SK-N-SH (cell line): ENCODE measurements at regions not wholly inside any gene's neighbourhood (a gene's known extent, or its start where the extent isn't known, plus 50 kb on each side); places are given as distances from the start of the nearest gene placed in this dataset.

ENCODE experiments used
- CTCF ChIA-PET: fragments of 300-600, 350-600 bp; formaldehyde crosslinking; extraction: SDS; loops from one replicate; lab custom pipeline; 2021; lab: Yijun Ruan, JAX
- POLR2A ChIA-PET: fragments of 350-600 bp; sonication (Branson Sonifier 250); formaldehyde crosslinking; extraction: SDS; loops from one replicate; lab custom pipeline; 2020; ENCODE audit warnings: antibody characterized with exemption, inconsistent platforms; lab: Yijun Ruan, JAX
- DNase-seq: peaks from one replicate; pipeline ENCODE4 v3.0.0; 2012
- H2AFZ ChIP-seq: fragments of 200-600 bp; sonication (generic); 2 replicates; pipeline ENCODE4 v1.8.1; 2016; ENCODE audit warnings: antibody characterized with exemption, mild to moderate bottlenecking, low read depth
- H3F3A ChIP-seq: fragments of 200-600 bp; sonication (generic); replicated peaks from 2 replicates; pipeline ENCODE3; 2016; ENCODE audit warnings: antibody characterized with exemption, mild to moderate bottlenecking; ENCODE audit not compliant: insufficient read depth
- H3K27ac ChIP-seq, 2 experiments: fragments of 200-500 bp in 1 of 2; fragments of 200-600 bp in 1 of 2; sonication (Bioruptor generic) in 1 of 2; sonication (generic), shearing (Covaris generic) in 1 of 2; 2 replicates each; pipeline versions ENCODE4 v1.5.1 to v1.6.1; 2014 to 2016; ENCODE audit warnings: low read depth in 2 of 2, inconsistent platforms in 1 of 2, low read length in 1 of 2, mild to moderate bottlenecking in 1 of 2, mixed read lengths in 1 of 2
- H3K27me3 ChIP-seq: fragments of 200-600 bp; sonication (generic), shearing (Covaris generic); 2 replicates; pipeline ENCODE4 v1.6.1; 2016; ENCODE audit warnings: mixed run types; ENCODE audit not compliant: insufficient read depth
- H3K36me3 ChIP-seq, 2 experiments: fragments of 200-500 bp in 1 of 2; fragments of 200-600 bp in 1 of 2; sonication (Bioruptor generic) in 1 of 2; sonication (generic) in 1 of 2; replicated peaks in 1 of 2; 2 replicates each; pipeline versions ENCODE3 to v1.5.1; 2014 to 2016; ENCODE audit warnings: low read length in 1 of 2, mild to moderate bottlenecking in 1 of 2; ENCODE audit not compliant: insufficient read depth in 2 of 2, control insufficient read depth in 1 of 2
- H3K4me1 ChIP-seq, 2 experiments: fragments of 200-500 bp in 1 of 2; fragments of 200-600 bp in 1 of 2; sonication (Bioruptor generic) in 1 of 2; sonication (generic), shearing (Covaris generic) in 1 of 2; 2 replicates each; pipeline versions ENCODE4 v1.5.1 to v1.6.1; 2014 to 2016; ENCODE audit warnings: low read depth in 1 of 2, low read length in 1 of 2, mixed run types in 1 of 2; ENCODE audit not compliant: insufficient read depth in 2 of 2, control insufficient read depth in 1 of 2
- H3K4me2 ChIP-seq: fragments of 200-600 bp; sonication (generic), shearing (Covaris generic); 2 replicates; pipeline ENCODE4 v1.6.1; 2017; ENCODE audit warnings: mixed run types
- H3K4me3 ChIP-seq, 2 experiments: fragments of 200-500 bp in 1 of 2; fragments of 200-600 bp in 1 of 2; sonication (Bioruptor generic) in 1 of 2; sonication (generic), shearing (Covaris generic) in 1 of 2; 2 replicates each; pipeline versions ENCODE4 v1.5.1 to v1.8.1; 2014 to 2016; ENCODE audit warnings: low read depth in 2 of 2, inconsistent platforms in 1 of 2, low read length in 1 of 2, mild to moderate bottlenecking in 1 of 2, mixed read lengths in 1 of 2, moderate library complexity in 1 of 2
- H3K79me2 ChIP-seq: fragments of 200-600 bp; sonication (generic); 2 replicates; pipeline ENCODE4 v1.8.1; 2017; ENCODE audit warnings: mild to moderate bottlenecking; ENCODE audit not compliant: insufficient read depth
- H3K9ac ChIP-seq: fragments of 200-600 bp; sonication (generic); 2 replicates; pipeline ENCODE4 v1.6.1; 2017; ENCODE audit warnings: mixed run types
- H3K9me2 ChIP-seq: fragments of 200-600 bp; sonication (generic); 2 replicates; pipeline ENCODE4 v1.6.1; 2017; ENCODE audit warnings: mixed run types
- H3K9me3 ChIP-seq: fragments of 200-600 bp; sonication (generic); 2 replicates; pipeline ENCODE4 v1.6.1; 2017; ENCODE audit warnings: mixed run types, mild to moderate bottlenecking, moderate library complexity
- H4K20me1 ChIP-seq: fragments of 200-600 bp; sonication (generic); 2 replicates; pipeline ENCODE4 v1.6.1; 2017; ENCODE audit warnings: mild to moderate bottlenecking, mixed run types; ENCODE audit not compliant: insufficient read depth
- EZH2phosphoT487 ChIP-seq: fragments of 200-600 bp; sonication (generic); IDR thresholded peaks from 2 replicates; pipeline ENCODE4 v1.6.1; 2017; ENCODE audit warnings: low read depth, mixed run types, mild to moderate bottlenecking, antibody characterized with exemption, moderate library complexity, borderline replicate concordance
- FOSL2 ChIP-seq: IDR thresholded peaks from 2 replicates; pipeline ENCODE4 v1.4.0; 2012; ENCODE audit warnings: low read depth, mild to moderate bottlenecking, moderate library complexity, borderline replicate concordance
- FOXM1 ChIP-seq: IDR thresholded peaks from 2 replicates; pipeline ENCODE4 v1.4.0; 2012; ENCODE audit warnings: low read depth, mild to moderate bottlenecking
- GABPA ChIP-seq: IDR thresholded peaks from 2 replicates; pipeline ENCODE4 v1.4.0; 2012; ENCODE audit warnings: low read depth, mild to moderate bottlenecking
- GATA2 ChIP-seq: sonication (generic); formaldehyde crosslinking; IDR thresholded peaks from 2 replicates; pipeline ENCODE4 v1.5.0; 2020; ENCODE audit warnings: mild to moderate bottlenecking, missing genetic modification reagents
- JUND ChIP-seq: IDR thresholded peaks from 2 replicates; pipeline ENCODE4 v1.4.0; 2012
- MEF2A ChIP-seq: IDR thresholded peaks from 2 replicates; pipeline ENCODE4 v1.4.0; 2012; ENCODE audit warnings: low read depth, borderline replicate concordance
- MXI1 ChIP-seq: IDR thresholded peaks from 2 replicates; pipeline ENCODE4 v1.6.1; 2012; ENCODE audit warnings: mild to moderate bottlenecking, low read depth, low read length, improper control_type of control experiment
- POLR2AphosphoS5 ChIP-seq: IDR thresholded peaks from 2 replicates; pipeline ENCODE4 v1.6.1; 2012; ENCODE audit warnings: low read depth, low read length
- RFX5 ChIP-seq: IDR thresholded peaks from 2 replicates; pipeline ENCODE4 v1.6.1; 2012; ENCODE audit warnings: mild to moderate bottlenecking, improper control_type of control experiment, low read length
- SIN3A ChIP-seq: IDR thresholded peaks from 2 replicates; pipeline ENCODE4 v1.6.1; 2012; ENCODE audit warnings: low read depth, mild to moderate bottlenecking, low read length, moderate library complexity, borderline replicate concordance
- TAF1 ChIP-seq: IDR thresholded peaks from 2 replicates; pipeline ENCODE4 v1.6.1; 2012; ENCODE audit warnings: low read depth, mild to moderate bottlenecking, low read length, moderate library complexity, borderline replicate concordance
- TEAD4 ChIP-seq: IDR thresholded peaks from 2 replicates; pipeline ENCODE4 v1.4.0; 2012; ENCODE audit warnings: mild to moderate bottlenecking, borderline replicate concordance; ENCODE audit not compliant: insufficient read depth
- USF1 ChIP-seq: IDR thresholded peaks from 2 replicates; pipeline ENCODE4 v1.4.0; 2012; ENCODE audit warnings: low read depth, borderline replicate concordance
- WGBS: methylation state at CpG from one replicate; pipeline ENCODE4 v1.1.6; 2017; ENCODE audit warnings: low lambda C conversion rate; 5-methylcytosine and 5-hydroxymethylcytosine counted together
- TF ChIP-seq, protein P1 (sequence below): IDR thresholded peaks from 2 replicates; pipeline ENCODE4 v1.4.0; 2012; ENCODE audit warnings: low read depth, borderline replicate concordance
- TF ChIP-seq, protein P2 (sequence below): IDR thresholded peaks from 2 replicates; pipeline ENCODE4 v1.4.0; 2012; ENCODE audit warnings: low read depth
- TF ChIP-seq, protein P3 (sequence below): IDR thresholded peaks from 2 replicates; pipeline ENCODE4 v1.6.1; 2012; ENCODE audit warnings: mild to moderate bottlenecking, low read depth, low read length, moderate library complexity

- Histone ChIP-seq H3K9me3 (no peaks in the 10 kb centered on the region), H3K27ac (no peak overlapping the region), H4K20me1 (no peaks in the 10 kb centered on the region), H3F3A (no peaks in the 10 kb centered on the region), H3K4me3 (no peak overlapping the region), H2AFZ (no peak overlapping the region), H3K9ac (no peak overlapping the region), H3K27me3 (no peaks in the 10 kb centered on the region), H3K4me1 (no peaks in the 10 kb centered on the region), H3K79me2 (no peaks in the 10 kb centered on the region), H3K36me3 (no peaks in the 10 kb centered on the region), H3K9me2 (no peaks in the 10 kb centered on the region), H3K4me2 (no peak overlapping the region)
- CTCF ChIA-PET: no interaction called here
- TF ChIP-seq, protein P1, sequence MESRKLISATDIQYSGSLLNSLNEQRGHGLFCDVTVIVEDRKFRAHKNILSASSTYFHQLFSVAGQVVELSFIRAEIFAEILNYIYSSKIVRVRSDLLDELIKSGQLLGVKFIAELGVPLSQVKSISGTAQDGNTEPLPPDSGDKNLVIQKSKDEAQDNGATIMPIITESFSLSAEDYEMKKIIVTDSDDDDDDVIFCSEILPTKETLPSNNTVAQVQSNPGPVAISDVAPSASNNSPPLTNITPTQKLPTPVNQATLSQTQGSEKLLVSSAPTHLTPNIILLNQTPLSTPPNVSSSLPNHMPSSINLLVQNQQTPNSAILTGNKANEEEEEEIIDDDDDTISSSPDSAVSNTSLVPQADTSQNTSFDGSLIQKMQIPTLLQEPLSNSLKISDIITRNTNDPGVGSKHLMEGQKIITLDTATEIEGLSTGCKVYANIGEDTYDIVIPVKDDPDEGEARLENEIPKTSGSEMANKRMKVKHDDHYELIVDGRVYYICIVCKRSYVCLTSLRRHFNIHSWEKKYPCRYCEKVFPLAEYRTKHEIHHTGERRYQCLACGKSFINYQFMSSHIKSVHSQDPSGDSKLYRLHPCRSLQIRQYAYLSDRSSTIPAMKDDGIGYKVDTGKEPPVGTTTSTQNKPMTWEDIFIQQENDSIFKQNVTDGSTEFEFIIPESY: no peak
- no peak for TF ChIP-seq MEF2A
- TF ChIP-seq RFX5: no peak
- TF ChIP-seq, protein P2, sequence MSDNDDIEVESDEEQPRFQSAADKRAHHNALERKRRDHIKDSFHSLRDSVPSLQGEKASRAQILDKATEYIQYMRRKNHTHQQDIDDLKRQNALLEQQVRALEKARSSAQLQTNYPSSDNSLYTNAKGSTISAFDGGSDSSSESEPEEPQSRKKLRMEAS: no peak
- TF ChIP-seq TEAD4: no peak
- POLR2A ChIA-PET: no interaction called here
- DNase-seq: no peak
- WGBS: 46% methylated on average over 3 of the region's 3 CpGs
Observed at GRCh38 chr12:45148619-45149018, 67.3 kb upstream of the ANO6 start.

- H3K79me2 ChIP-seq: no peaks in the 10 kb centered on the region
- no peaks in the 10 kb centered on the region for H4K20me1 ChIP-seq
- DNase-seq: no peak
- 29% methylated on average over 1 of the region's 1 CpG for WGBS
- H3K27me3 ChIP-seq: no peaks in the 10 kb centered on the region
- no peaks in the 10 kb centered on the region for H3K9me2 ChIP-seq
- H3K4me2 ChIP-seq: no peak overlapping the region
- ChIA-PET POLR2A (no interaction called here), CTCF (interaction anchor here (1.1 to 1.4 kb wide), 3 partner anchors 19 to 560 kb away, joined by 3 to 4 read pairs (median 3); no protein-coding TSS in a partner anchor)
- H3K4me3 ChIP-seq: no peak overlapping the region
- H3F3A ChIP-seq: no peaks in the 10 kb centered on the region
- no peak overlapping the region for H3K9ac ChIP-seq
- no peak overlapping the region for H2AFZ ChIP-seq
- H3K9me3 ChIP-seq: no peaks in the 10 kb centered on the region
- no peak overlapping the region for H3K27ac ChIP-seq
- no peaks in the 10 kb centered on the region for H3K36me3 ChIP-seq
- no peaks in the 10 kb centered on the region for H3K4me1 ChIP-seq
- TF ChIP-seq, protein P2: no peak
- TF ChIP-seq JUND (no peak), TAF1 (no peak), POLR2AphosphoS5 (no peak), MXI1 (no peak), EZH2phosphoT487 (no peak), SIN3A (no peak), USF1 (no peak), FOSL2 (no peak), GATA2 (CRISPR knock-in tag) (no peak), GABPA (no peak), FOXM1 (no peak)
- TF ChIP-seq, protein P1: no peak
- TF ChIP-seq, protein P3, sequence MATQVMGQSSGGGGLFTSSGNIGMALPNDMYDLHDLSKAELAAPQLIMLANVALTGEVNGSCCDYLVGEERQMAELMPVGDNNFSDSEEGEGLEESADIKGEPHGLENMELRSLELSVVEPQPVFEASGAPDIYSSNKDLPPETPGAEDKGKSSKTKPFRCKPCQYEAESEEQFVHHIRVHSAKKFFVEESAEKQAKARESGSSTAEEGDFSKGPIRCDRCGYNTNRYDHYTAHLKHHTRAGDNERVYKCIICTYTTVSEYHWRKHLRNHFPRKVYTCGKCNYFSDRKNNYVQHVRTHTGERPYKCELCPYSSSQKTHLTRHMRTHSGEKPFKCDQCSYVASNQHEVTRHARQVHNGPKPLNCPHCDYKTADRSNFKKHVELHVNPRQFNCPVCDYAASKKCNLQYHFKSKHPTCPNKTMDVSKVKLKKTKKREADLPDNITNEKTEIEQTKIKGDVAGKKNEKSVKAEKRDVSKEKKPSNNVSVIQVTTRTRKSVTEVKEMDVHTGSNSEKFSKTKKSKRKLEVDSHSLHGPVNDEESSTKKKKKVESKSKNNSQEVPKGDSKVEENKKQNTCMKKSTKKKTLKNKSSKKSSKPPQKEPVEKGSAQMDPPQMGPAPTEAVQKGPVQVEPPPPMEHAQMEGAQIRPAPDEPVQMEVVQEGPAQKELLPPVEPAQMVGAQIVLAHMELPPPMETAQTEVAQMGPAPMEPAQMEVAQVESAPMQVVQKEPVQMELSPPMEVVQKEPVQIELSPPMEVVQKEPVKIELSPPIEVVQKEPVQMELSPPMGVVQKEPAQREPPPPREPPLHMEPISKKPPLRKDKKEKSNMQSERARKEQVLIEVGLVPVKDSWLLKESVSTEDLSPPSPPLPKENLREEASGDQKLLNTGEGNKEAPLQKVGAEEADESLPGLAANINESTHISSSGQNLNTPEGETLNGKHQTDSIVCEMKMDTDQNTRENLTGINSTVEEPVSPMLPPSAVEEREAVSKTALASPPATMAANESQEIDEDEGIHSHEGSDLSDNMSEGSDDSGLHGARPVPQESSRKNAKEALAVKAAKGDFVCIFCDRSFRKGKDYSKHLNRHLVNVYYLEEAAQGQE: no peak
Observed at GRCh38 chr12:45165284-45165683, 50.6 kb upstream of the ANO6 start.
